MCF 10A (cell line): ENCODE measurements at regions not wholly inside any gene's neighbourhood (a gene's known extent, or its start where the extent isn't known, plus 50 kb on each side); places are given as distances from the start of the nearest gene placed in this dataset.

Experiments used
- BruUV-seq: library from RNA; stranded (reverse); fragments of 400-500 nt; replicated peaks from 2 replicates; lab custom pipeline; 2021; lab: Mats Ljungman, UMichigan
- CTCF ChIA-PET: fragments of 300-600 bp; sonication (Branson Sonifier 250); formaldehyde crosslinking; extraction: SDS; loops from one replicate; lab custom pipeline; 2021; ENCODE audit warnings: antibody characterized with exemption, inconsistent platforms; lab: Yijun Ruan, JAX
- POLR2A ChIA-PET: fragments of 300-600, 350-650 bp; sonication (Branson Sonifier 250); formaldehyde crosslinking; extraction: SDS; loops from one replicate; lab custom pipeline; 2020; ENCODE audit warnings: antibody characterized with exemption, inconsistent platforms; lab: Yijun Ruan, JAX
- DNase-seq: peaks from one replicate; pipeline ENCODE4 v3.0.0-alpha.2; 2018; ENCODE audit not compliant: unreplicated experiment
- H3K27ac Mint-ChIP-seq: one replicate; pipeline ENCODE4 v1.8.0; 2022; ENCODE audit warnings: mild to moderate bottlenecking, low read depth, mixed read lengths; ENCODE audit not compliant: unreplicated experiment
- H3K27me3 Mint-ChIP-seq: one replicate; pipeline ENCODE4 v1.8.0; 2022; ENCODE audit warnings: mixed read lengths; ENCODE audit not compliant: insufficient read depth, unreplicated experiment
- H3K36me3 Mint-ChIP-seq: one replicate; pipeline ENCODE4 v1.8.0; 2022; ENCODE audit warnings: mild to moderate bottlenecking, moderate library complexity, mixed read lengths; ENCODE audit not compliant: insufficient read depth, unreplicated experiment
- H3K4me1 Mint-ChIP-seq: one replicate; pipeline ENCODE4 v1.8.0; 2022; ENCODE audit warnings: mixed read lengths; ENCODE audit not compliant: insufficient read depth, unreplicated experiment
- H3K4me3 Mint-ChIP-seq: one replicate; pipeline ENCODE4 v1.8.0; 2022; ENCODE audit warnings: mild to moderate bottlenecking, moderate library complexity, mixed read lengths; ENCODE audit not compliant: unreplicated experiment
- H3K9me3 Mint-ChIP-seq: one replicate; pipeline ENCODE4 v1.8.0; 2022; ENCODE audit warnings: mixed read lengths; ENCODE audit not compliant: unreplicated experiment
- intact Hi-C: fragments of 100-400 bp; cut with micrococcal nuclease; formaldehyde crosslinking; loops from 2 replicates; pipeline ENCODE4 v1.14.1; 2022
- TF ChIP-seq, protein P1 (sequence below): fragments of 200-600 bp; IDR thresholded peaks from one replicate; pipeline ENCODE4 v1.8.0; 2022; ENCODE audit warnings: antibody characterized with exemption, mild to moderate bottlenecking; ENCODE audit not compliant: unreplicated experiment

DNA sequence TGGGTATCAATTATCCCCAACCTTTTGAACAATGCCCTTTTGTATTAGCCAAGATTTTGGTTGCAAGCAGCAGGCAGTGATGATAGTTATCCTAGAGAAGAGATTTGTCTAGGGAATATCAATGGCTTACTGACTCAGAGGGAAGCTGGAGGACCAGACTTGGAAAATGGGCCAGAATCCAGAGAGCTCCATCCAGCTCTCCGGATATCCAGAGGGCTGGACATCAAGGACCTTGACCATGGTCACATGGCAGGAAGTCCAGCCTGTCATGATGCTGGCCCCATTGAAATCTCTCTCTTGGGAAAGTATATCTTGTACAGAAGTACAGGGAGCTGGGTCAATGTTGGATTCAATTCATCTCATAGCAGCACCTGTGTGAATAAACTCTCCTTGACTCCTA lies 148.5 kb upstream of the PDZRN3 start:
- Mint-ChIP-seq H3K9me3 (no peaks in the 10 kb centered on the region), H3K27me3 (no peaks in the 10 kb centered on the region), H3K4me1 (no peaks in the 10 kb centered on the region), H3K27ac (no peak overlapping the region), H3K4me3 (no peak overlapping the region), H3K36me3 (no peaks in the 10 kb centered on the region)
- POLR2A ChIA-PET = no interaction called here
- TF ChIP-seq, protein P1, sequence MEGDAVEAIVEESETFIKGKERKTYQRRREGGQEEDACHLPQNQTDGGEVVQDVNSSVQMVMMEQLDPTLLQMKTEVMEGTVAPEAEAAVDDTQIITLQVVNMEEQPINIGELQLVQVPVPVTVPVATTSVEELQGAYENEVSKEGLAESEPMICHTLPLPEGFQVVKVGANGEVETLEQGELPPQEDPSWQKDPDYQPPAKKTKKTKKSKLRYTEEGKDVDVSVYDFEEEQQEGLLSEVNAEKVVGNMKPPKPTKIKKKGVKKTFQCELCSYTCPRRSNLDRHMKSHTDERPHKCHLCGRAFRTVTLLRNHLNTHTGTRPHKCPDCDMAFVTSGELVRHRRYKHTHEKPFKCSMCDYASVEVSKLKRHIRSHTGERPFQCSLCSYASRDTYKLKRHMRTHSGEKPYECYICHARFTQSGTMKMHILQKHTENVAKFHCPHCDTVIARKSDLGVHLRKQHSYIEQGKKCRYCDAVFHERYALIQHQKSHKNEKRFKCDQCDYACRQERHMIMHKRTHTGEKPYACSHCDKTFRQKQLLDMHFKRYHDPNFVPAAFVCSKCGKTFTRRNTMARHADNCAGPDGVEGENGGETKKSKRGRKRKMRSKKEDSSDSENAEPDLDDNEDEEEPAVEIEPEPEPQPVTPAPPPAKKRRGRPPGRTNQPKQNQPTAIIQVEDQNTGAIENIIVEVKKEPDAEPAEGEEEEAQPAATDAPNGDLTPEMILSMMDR = no peak
- CTCF ChIA-PET = no interaction called here
- intact Hi-C loops = no loop called here
- no peak for DNase-seq
- no TSS peak for BruUV-seq

DNA sequence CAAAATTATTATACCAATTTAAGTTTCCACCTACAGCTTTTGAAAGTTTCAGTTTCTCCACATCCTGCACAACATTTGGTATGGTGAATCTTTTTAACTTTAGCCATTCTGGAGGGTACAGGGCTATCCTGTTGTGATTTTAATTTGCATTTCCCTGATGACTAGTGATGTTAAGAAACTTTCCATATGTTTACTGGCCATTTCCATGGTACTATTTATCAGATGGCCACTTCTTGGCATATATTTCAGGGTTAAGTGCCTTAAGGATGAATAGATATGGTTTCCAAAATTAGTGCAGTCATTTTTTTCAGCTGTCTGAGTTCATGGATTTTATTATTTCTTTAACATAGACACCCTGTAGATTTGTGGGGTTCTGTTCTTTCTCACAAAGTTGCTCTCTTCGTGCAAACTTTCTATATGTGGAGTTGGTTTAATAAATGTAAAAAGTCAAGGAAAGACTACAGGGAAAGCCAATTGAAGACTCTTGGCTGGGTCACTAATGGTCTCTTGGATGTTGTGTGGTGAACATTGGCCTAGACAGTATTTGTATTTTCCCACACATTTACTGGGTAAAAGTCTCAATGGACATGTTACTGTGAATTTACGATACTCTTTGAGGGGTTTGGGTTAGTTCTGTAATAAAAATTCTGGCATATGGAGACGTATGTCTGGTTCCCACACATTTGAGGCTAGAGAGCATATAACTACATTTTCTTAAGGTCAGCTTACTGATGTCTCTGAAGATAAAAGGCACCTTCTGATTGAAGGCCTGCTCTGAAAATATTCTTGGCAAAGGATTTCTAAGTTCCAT lies 147.5 kb upstream of the PDZRN3 start:
- H3K4me3 Mint-ChIP-seq = no peak overlapping the region
- no TSS peak for BruUV-seq
- H3K9me3 Mint-ChIP-seq = no peaks in the 10 kb centered on the region
- intact Hi-C loops = no loop called here
- H3K4me1 Mint-ChIP-seq = no peaks in the 10 kb centered on the region
- H3K36me3 Mint-ChIP-seq = no peaks in the 10 kb centered on the region
- ChIA-PET CTCF (no interaction called here), POLR2A (no interaction called here)
- no peaks in the 10 kb centered on the region for H3K27me3 Mint-ChIP-seq
- no peak for DNase-seq
- no peak overlapping the region for H3K27ac Mint-ChIP-seq
- TF ChIP-seq, protein P1 = no peak

DNA sequence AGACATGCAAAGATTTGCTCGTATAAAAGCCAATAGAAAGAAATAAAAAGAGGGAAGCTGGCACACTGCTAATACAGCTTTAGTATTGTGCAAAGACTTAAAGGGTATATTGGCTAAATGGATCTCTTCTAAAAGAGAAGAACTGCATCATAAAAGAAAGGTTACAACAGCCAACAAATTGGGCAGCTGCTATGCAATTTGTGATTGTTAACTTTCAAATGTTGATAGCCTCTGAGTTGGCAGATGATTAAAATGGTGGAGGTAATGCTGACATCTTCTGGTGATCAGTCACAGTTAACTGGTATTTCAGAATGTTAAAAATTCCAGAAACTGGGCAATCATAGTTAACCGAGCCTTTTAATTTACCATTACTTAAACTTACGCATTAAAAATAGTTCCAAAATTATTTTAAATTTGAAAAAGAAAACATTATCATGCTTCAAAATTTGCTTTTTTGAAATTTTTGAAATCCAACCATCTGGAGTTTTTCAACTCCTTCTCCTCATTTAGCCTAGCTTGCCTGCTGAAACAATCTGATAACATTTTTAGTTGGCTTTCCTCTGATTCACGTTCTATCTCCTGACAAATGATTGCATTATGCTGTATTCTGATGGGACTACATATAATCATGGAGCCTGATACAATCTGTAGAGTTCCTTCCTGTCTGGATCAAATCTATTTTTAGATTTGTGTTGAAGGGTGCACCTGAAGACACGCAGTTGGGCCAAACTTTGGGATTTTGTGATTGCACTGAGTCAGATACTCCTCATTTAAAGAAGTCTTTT lies 144.0 kb upstream of the PDZRN3 start:
- no peak overlapping the region for H3K4me3 Mint-ChIP-seq
- TF ChIP-seq, protein P1 = no peak
- H3K36me3 Mint-ChIP-seq = no peaks in the 10 kb centered on the region
- no peak overlapping the region for H3K27ac Mint-ChIP-seq
- no TSS peak for BruUV-seq
- no peaks in the 10 kb centered on the region for H3K9me3 Mint-ChIP-seq
- intact Hi-C loops = no loop called here
- no peak for DNase-seq
- ChIA-PET POLR2A (no interaction called here), CTCF (interaction anchor here (0.5 to 4.0 kb wide), 12 partner anchors 12 to 683 kb away, joined by 3 to 26 read pairs (median 3); no protein-coding TSS in a partner anchor)
- H3K27me3 Mint-ChIP-seq = no peaks in the 10 kb centered on the region
- H3K4me1 Mint-ChIP-seq = peaks cover 5% of the 10 kb centered on the region
